ENCODE measurements at regions not wholly inside any gene's neighbourhood (a gene's known extent, or its start where the extent isn't known, plus 50 kb on each side); places are given as distances from the start of the nearest gene placed in this dataset.

- Histone ChIP-seq H3K27ac (ENCODE audit: low read depth, low read length) (no peak overlapping the region), H3K9ac (ENCODE audit: low read length) (no peak overlapping the region), H3K36me3 (ENCODE audit: low read length) (no peaks in the 10 kb centered on the region), H3K79me2 (ENCODE audit: insufficient read depth, low read length) (no peaks in the 10 kb centered on the region), H3K4me3 (ENCODE audit: insufficient read depth, low read length, poor library complexity, severe bottlenecking) (no peak overlapping the region), H3K9me3 (ENCODE audit: insufficient read depth, low read length) (no peaks in the 10 kb centered on the region), H4K20me1 (ENCODE audit: low read depth, low read length) (no peaks in the 10 kb centered on the region), H3F3A (ENCODE audit: insufficient read depth) (no peaks in the 10 kb centered on the region), H2AFZ (ENCODE audit: low read depth, low read length, severe bottlenecking) (no peak overlapping the region), H3K9me2 (replicated peaks; ENCODE audit: insufficient read depth, low read length) (no peaks in the 10 kb centered on the region), H3K27me3 (ENCODE audit: low read length) (no peaks in the 10 kb centered on the region), H3K4me2 (ENCODE audit: low read depth, low read length, poor library complexity, severe bottlenecking) (no peak overlapping the region)
- TF ChIP-seq CTCF (IDR thresholded peaks at IDR 0.05; ENCODE audit: insufficient read depth, low read length, poor library complexity, severe bottlenecking) (no peak), EZH2phosphoT487 (conservative IDR thresholded peaks at IDR 0.05; ENCODE audit: low read length) (no peak)
These were observed 251.7 kb upstream of the ARGLU1 start for GRCh38 chr13:106819413-106820180.

GRCh38 chr13:106818971-106819370, 251.0 kb upstream of the ARGLU1 start:
- Histone ChIP-seq H3F3A (ENCODE audit: insufficient read depth) (no peaks in the 10 kb centered on the region), H3K79me2 (ENCODE audit: insufficient read depth, low read length) (no peaks in the 10 kb centered on the region), H4K20me1 (ENCODE audit: low read depth, low read length) (no peaks in the 10 kb centered on the region), H3K4me3 (ENCODE audit: insufficient read depth, low read length, poor library complexity, severe bottlenecking) (no peak overlapping the region), H3K9me3 (ENCODE audit: insufficient read depth, low read length) (no peaks in the 10 kb centered on the region), H3K27me3 (ENCODE audit: low read length) (no peaks in the 10 kb centered on the region), H2AFZ (ENCODE audit: low read depth, low read length, severe bottlenecking) (no peak overlapping the region), H3K9me2 (replicated peaks; ENCODE audit: insufficient read depth, low read length) (no peaks in the 10 kb centered on the region), H3K9ac (ENCODE audit: low read length) (no peak overlapping the region), H3K4me2 (ENCODE audit: low read depth, low read length, poor library complexity, severe bottlenecking) (no peak overlapping the region), H3K27ac (ENCODE audit: low read depth, low read length) (no peak overlapping the region), H3K36me3 (ENCODE audit: low read length) (no peaks in the 10 kb centered on the region)
- TF ChIP-seq CTCF (IDR thresholded peaks at IDR 0.05; ENCODE audit: insufficient read depth, low read length, poor library complexity, severe bottlenecking) (no peak), EZH2phosphoT487 (conservative IDR thresholded peaks at IDR 0.05; ENCODE audit: low read length) (no peak)

GRCh38 chr13:106815545-106815944, 247.6 kb upstream of the ARGLU1 start:
- Histone ChIP-seq H3K9me2 (replicated peaks; ENCODE audit: insufficient read depth, low read length) (no peaks in the 10 kb centered on the region), H3K27me3 (ENCODE audit: low read length) (no peaks in the 10 kb centered on the region), H3K4me2 (ENCODE audit: low read depth, low read length, poor library complexity, severe bottlenecking) (no peak overlapping the region), H4K20me1 (ENCODE audit: low read depth, low read length) (no peaks in the 10 kb centered on the region), H3F3A (ENCODE audit: insufficient read depth) (no peaks in the 10 kb centered on the region), H3K79me2 (ENCODE audit: insufficient read depth, low read length) (no peaks in the 10 kb centered on the region), H3K9me3 (ENCODE audit: insufficient read depth, low read length) (no peaks in the 10 kb centered on the region), H3K36me3 (ENCODE audit: low read length) (no peaks in the 10 kb centered on the region), H3K27ac (ENCODE audit: low read depth, low read length) (no peak overlapping the region), H2AFZ (ENCODE audit: low read depth, low read length, severe bottlenecking) (no peak overlapping the region), H3K9ac (ENCODE audit: low read length) (no peak overlapping the region), H3K4me3 (ENCODE audit: insufficient read depth, low read length, poor library complexity, severe bottlenecking) (no peak overlapping the region)
- TF ChIP-seq EZH2phosphoT487 (conservative IDR thresholded peaks at IDR 0.05; ENCODE audit: low read length) = no peak

- Histone ChIP-seq H4K20me1 (ENCODE audit: low read depth, low read length) (no peaks in the 10 kb centered on the region), H3K27me3 (ENCODE audit: low read length) (no peaks in the 10 kb centered on the region), H3K4me3 (ENCODE audit: insufficient read depth, low read length, poor library complexity, severe bottlenecking) (no peak overlapping the region), H3K27ac (ENCODE audit: low read depth, low read length) (no peak overlapping the region), H3K36me3 (ENCODE audit: low read length) (no peaks in the 10 kb centered on the region), H3K4me2 (ENCODE audit: low read depth, low read length, poor library complexity, severe bottlenecking) (no peak overlapping the region), H2AFZ (ENCODE audit: low read depth, low read length, severe bottlenecking) (no peak overlapping the region), H3F3A (ENCODE audit: insufficient read depth) (no peaks in the 10 kb centered on the region), H3K9me2 (replicated peaks; ENCODE audit: insufficient read depth, low read length) (no peaks in the 10 kb centered on the region), H3K9me3 (ENCODE audit: insufficient read depth, low read length) (no peaks in the 10 kb centered on the region), H3K9ac (ENCODE audit: low read length) (no peak overlapping the region), H3K79me2 (ENCODE audit: insufficient read depth, low read length) (no peaks in the 10 kb centered on the region)
- TF ChIP-seq EZH2phosphoT487 (conservative IDR thresholded peaks at IDR 0.05; ENCODE audit: low read length) (no peak), CTCF (IDR thresholded peaks at IDR 0.05; ENCODE audit: insufficient read depth, low read length, poor library complexity, severe bottlenecking) (no peak)
These were observed 246.5 kb upstream of the ARGLU1 start for GRCh38 chr13:106814463-106814862.

Data from SU-DHL-6 (cell line).